GM12878 (cell line): ENCODE measurements at regions not wholly inside any gene's neighbourhood (a gene's known extent, or its start where the extent isn't known, plus 50 kb on each side); places are given as distances from the start of the nearest gene placed in this dataset.

Experiments used
- ATAC-seq: fragments of 200-7000 bp; cut with Tn5 transposase; 3 replicates; pipeline ENCODE4 v1.9.1; 2020; ENCODE audit warnings: mild to moderate bottlenecking, moderate library complexity
- BruUV-seq: library from RNA; stranded (reverse); fragments of 400-500 nt; replicated peaks from 2 replicates; lab custom pipeline; 2021; lab: Mats Ljungman, UMichigan
- CTCF ChIA-PET: fragments of 300-600 bp; sonication (Branson Sonifier 250); formaldehyde crosslinking; extraction: SDS; loops from one replicate; lab custom pipeline; 2021; ENCODE audit warnings: inconsistent platforms; lab: Yijun Ruan, JAX
- POLR2A ChIA-PET: fragments of 350-600 bp; formaldehyde crosslinking; extraction: SDS; loops from one replicate; lab custom pipeline; 2021; ENCODE audit warnings: inconsistent platforms; lab: Charles Lee
- RAD21 ChIA-PET: fragments of 300-600 bp; sonication (Branson Sonifier 250); formaldehyde crosslinking; loops from one replicate; lab custom pipeline; 2023; ENCODE audit warnings: antibody characterized with exemption; ENCODE audit not compliant: unreplicated experiment; lab: Charles Lee
- SMC1A ChIA-PET: fragments of 300-600 bp; sonication (Branson Sonifier 250); formaldehyde crosslinking; loops from one replicate; lab custom pipeline; 2023; ENCODE audit not compliant: unreplicated experiment, uncharacterized antibody; lab: Charles Lee
- DNase-seq: peaks from one replicate; pipeline ENCODE4 v3.0.0-alpha.2; 2011; ENCODE audit warnings: low read depth, low spot score
- FAIRE-seq: peaks from 3 replicates; lab custom pipeline; 2011; peaks lifted over from hg19 to GRCh38; lab: Jason Lieb, UNC
- H2AFZ ChIP-seq: 2 replicates; pipeline ENCODE4 v1.6.0; 2011; ENCODE audit warnings: low read depth, low read length, control low read depth; ENCODE audit not compliant: control insufficient read depth
- H3K27ac ChIP-seq: 2 replicates; pipeline ENCODE4 v1.5.1; 2011; ENCODE audit warnings: control low read depth; ENCODE audit not compliant: control insufficient read depth, insufficient read depth
- H3K27me3 ChIP-seq, 2 experiments: replicated peaks in 1 of 2; 2 replicates each; pipeline versions ENCODE4 v1.6.0 to v1.6.1; 2011; ENCODE audit warnings: low read length in 1 of 2; ENCODE audit not compliant: control insufficient read depth in 2 of 2, insufficient read depth in 2 of 2
- H3K36me3 ChIP-seq, 2 experiments: 2 replicates each; pipeline ENCODE4 v1.5.1; 2011; ENCODE audit warnings: low read length in 1 of 2; ENCODE audit not compliant: control insufficient read depth in 2 of 2, insufficient read depth in 2 of 2
- H3K4me1 ChIP-seq: 2 replicates; pipeline ENCODE4 v1.6.1; 2011; ENCODE audit warnings: mild to moderate bottlenecking, low read length, moderate library complexity, mixed read lengths; ENCODE audit not compliant: control insufficient read depth, insufficient read depth
- H3K4me2 ChIP-seq: 2 replicates; pipeline ENCODE4 v1.6.0; 2011; ENCODE audit warnings: control low read depth; ENCODE audit not compliant: control insufficient read depth, insufficient read depth
- H3K4me3 ChIP-seq: fragments of 200-600 bp; sonication (generic); 2 replicates; pipeline ENCODE4 v1.5.1; 2016
- H3K79me2 ChIP-seq: 2 replicates; pipeline ENCODE4 v1.6.0; 2011; ENCODE audit warnings: low read length; ENCODE audit not compliant: control insufficient read depth, insufficient read depth
- H3K9ac ChIP-seq: 2 replicates; pipeline ENCODE4 v1.8.0; 2011; ENCODE audit warnings: low read length, control low read depth, mixed read lengths; ENCODE audit not compliant: control insufficient read depth, insufficient read depth
- H3K9me3 ChIP-seq: replicated peaks from 3 replicates; pipeline ENCODE4 v1.5.1; 2011; ENCODE audit warnings: mild to moderate bottlenecking, low read length; ENCODE audit not compliant: control insufficient read depth, insufficient read depth
- H4K20me1 ChIP-seq: 2 replicates; pipeline ENCODE4 v1.6.0; 2011; ENCODE audit not compliant: control insufficient read depth, insufficient read depth
- ATF2 ChIP-seq: IDR thresholded peaks from 2 replicates; pipeline ENCODE4 v1.6.1; 2012; ENCODE audit warnings: low read length, inconsistent platforms
- E2F4 ChIP-seq: IDR thresholded peaks from 2 replicates; pipeline ENCODE4 v1.6.1; 2012; ENCODE audit warnings: low read depth, low read length, improper control_type of control experiment
- FOS ChIP-seq: IDR thresholded peaks from 3 replicates; pipeline ENCODE4 v1.6.1; 2011; ENCODE audit warnings: borderline replicate concordance; ENCODE audit not compliant: insufficient read length; ENCODE audit errors: extremely low read depth
- HDGF ChIP-seq: fragments of 450-650 bp; IDR thresholded peaks from 2 replicates; pipeline ENCODE4 v1.6.1; 2016; ENCODE audit warnings: antibody characterized with exemption
- ZNF24 ChIP-seq: fragments of 450-650 bp; IDR thresholded peaks from 2 replicates; pipeline ENCODE4 v1.6.1; 2017; ENCODE audit warnings: antibody characterized with exemption, mild to moderate bottlenecking
- WGBS: methylation state at CpG from one replicate; pipeline ENCODE4 v1.1.6; 2016; ENCODE audit warnings: low lambda C conversion rate; ENCODE audit not compliant: insufficient replicate concordance, insufficient coverage; ENCODE audit errors: missing lambda C conversion rate; 5-methylcytosine and 5-hydroxymethylcytosine counted together
- in situ Hi-C: fragments of 300-500 bp; cut with MboI; formaldehyde crosslinking; loops from 9 replicates; pipeline ENCODE4 v1.14.3; 2018; ENCODE audit warnings: mixed read lengths
- intact Hi-C: fragments of 100-400 bp; cut with micrococcal nuclease; formaldehyde crosslinking; loops from one replicate; pipeline ENCODE4 v1.14.2; 2022; ENCODE audit not compliant: unreplicated experiment
- TF ChIP-seq, protein P1 (sequence below): IDR thresholded peaks from 2 replicates; pipeline ENCODE4 v1.6.1; 2011; ENCODE audit warnings: low read depth, low read length, improper control_type of control experiment, borderline replicate concordance

- WGBS, result 25% methylated on average over 2 of the region's 2 CpGs
- no TSS peak for BruUV-seq
- Histone ChIP-seq H3K9ac (no peak overlapping the region), H4K20me1 (no peaks in the 10 kb centered on the region), H3K36me3 (no peaks in the 10 kb centered on the region), H3K9me3 (no peaks in the 10 kb centered on the region), H3K27me3 (no peaks in the 10 kb centered on the region), H3K79me2 (no peaks in the 10 kb centered on the region), H3K4me1 (no peaks in the 10 kb centered on the region), H3K27ac (no peak overlapping the region), H3K4me3 (no peak overlapping the region), H3K4me2 (no peak overlapping the region), H2AFZ (no peak overlapping the region)
- in situ Hi-C loops, result loop anchor here (10.0 kb wide), 2 partner anchors 326 to 386 kb away; partner anchors contain the start of gene SRD5A3
- DNase-seq, result no peak
- intact Hi-C loops, result loop anchor here (10.0 kb wide), 3 partner anchors 286 to 756 kb away; no protein-coding TSS in a partner anchor
- CTCF ChIA-PET, result interaction anchor here (1.3 kb wide), 1 partner anchor 385 kb away, joined by 3 read pairs; the partner anchor contains the start of gene SRD5A3
- POLR2A ChIA-PET, result no interaction called here
- FAIRE-seq, result no peak
- no peak for ATAC-seq
- RAD21 ChIA-PET, result no interaction called here
- SMC1A ChIA-PET, result interaction anchor here (0.5 to 2.0 kb wide), 2 partner anchors 13 to 480 kb away, joined by 4 to 7 read pairs; no protein-coding TSS in a partner anchor
- no peak for TF ChIP-seq ATF2
- TF ChIP-seq ZNF24, result no peak
- TF ChIP-seq FOS, result no peak
- TF ChIP-seq, protein P1, sequence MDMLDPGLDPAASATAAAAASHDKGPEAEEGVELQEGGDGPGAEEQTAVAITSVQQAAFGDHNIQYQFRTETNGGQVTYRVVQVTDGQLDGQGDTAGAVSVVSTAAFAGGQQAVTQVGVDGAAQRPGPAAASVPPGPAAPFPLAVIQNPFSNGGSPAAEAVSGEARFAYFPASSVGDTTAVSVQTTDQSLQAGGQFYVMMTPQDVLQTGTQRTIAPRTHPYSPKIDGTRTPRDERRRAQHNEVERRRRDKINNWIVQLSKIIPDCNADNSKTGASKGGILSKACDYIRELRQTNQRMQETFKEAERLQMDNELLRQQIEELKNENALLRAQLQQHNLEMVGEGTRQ, result no peak
- TF ChIP-seq HDGF, result no peak
- TF ChIP-seq E2F4, result no peak
Observed at GRCh38 chr4:55730280-55730931, 89.2 kb upstream of the EXOC1L start.
